Liver (tissue), 7 donors: ENCODE measurements at regions not wholly inside any gene's neighbourhood (a gene's known extent, or its start where the extent isn't known, plus 50 kb on each side); places are given as distances from the start of the nearest gene placed in this dataset.

ENCODE experiments used
- DNase-seq: peaks from one replicate; pipeline ENCODE4 v3.0.0-alpha.2; 2017; ENCODE audit warnings: low spot score
- H3K27ac ChIP-seq, 2 donors: one replicate each; pipeline ENCODE4 v1.7.0; 2013; ENCODE audit warnings: inconsistent platforms in 2 of 2, low read length in 2 of 2, control low read depth in 1 of 2, low read depth in 1 of 2, mild to moderate bottlenecking in 1 of 2
- H3K27me3 ChIP-seq, 4 donors: one replicate each; pipeline versions ENCODE4 v1.6.1 to v1.7.0; 2013; ENCODE audit warnings: low read length in 3 of 4, inconsistent platforms in 1 of 4, mild to moderate bottlenecking in 1 of 4, moderate library complexity in 1 of 4; ENCODE audit not compliant: control insufficient read depth in 4 of 4, insufficient read depth in 4 of 4
- H3K36me3 ChIP-seq, 4 donors: one replicate each; pipeline versions ENCODE4 v1.6.1 to v1.7.0; 2013; ENCODE audit warnings: low read length in 3 of 4, mild to moderate bottlenecking in 3 of 4, low read depth in 1 of 4, moderate library complexity in 1 of 4; ENCODE audit not compliant: control insufficient read depth in 4 of 4, insufficient read depth in 3 of 4
- H3K4me1 ChIP-seq, 4 donors: one replicate each; pipeline versions ENCODE4 v1.6.1 to v1.7.0; 2013; ENCODE audit warnings: low read length in 3 of 4, mild to moderate bottlenecking in 3 of 4, moderate library complexity in 1 of 4; ENCODE audit not compliant: control insufficient read depth in 4 of 4, insufficient read depth in 4 of 4
- H3K4me3 ChIP-seq, 3 donors: one replicate each; pipeline versions ENCODE4 v1.6.1 to v1.7.0; 2013; ENCODE audit warnings: low read length in 3 of 3, control low read depth in 1 of 3, low read depth in 1 of 3, mild to moderate bottlenecking in 1 of 3
- H3K9ac ChIP-seq, 2 donors: one replicate each; pipeline ENCODE4 v1.7.0; 2013; ENCODE audit warnings: low read length in 2 of 2, mild to moderate bottlenecking in 2 of 2, moderate library complexity in 2 of 2, control low read depth in 1 of 2, low read depth in 1 of 2
- H3K9me3 ChIP-seq, 4 donors: one replicate each; pipeline versions ENCODE4 v1.6.1 to v1.7.0; 2013; ENCODE audit warnings: low read length in 3 of 4; ENCODE audit not compliant: control insufficient read depth in 4 of 4
- FOXA1 ChIP-seq: IDR thresholded peaks from 2 replicates; pipeline ENCODE4 v1.6.1; 2016; ENCODE audit warnings: antibody characterized with exemption
- GABPA ChIP-seq, 2 donors: IDR thresholded peaks in 1 of 2; conservative IDR thresholded peaks in 1 of 2; 2 replicates each; pipeline ENCODE4 v1.6.1; 2016; ENCODE audit warnings: antibody characterized with exemption in 2 of 2, mild to moderate bottlenecking in 1 of 2, moderate library complexity in 1 of 2
- HNF4G ChIP-seq: IDR thresholded peaks from 2 replicates; pipeline ENCODE4 v1.6.1; 2016; ENCODE audit warnings: antibody characterized with exemption
- JUND ChIP-seq, 2 donors: IDR thresholded peaks; 2 replicates each; pipeline ENCODE4 v1.6.1; 2016; ENCODE audit warnings: antibody characterized with exemption in 2 of 2
- NR2F2 ChIP-seq: IDR thresholded peaks from 2 replicates; pipeline ENCODE4 v1.6.1; 2016; ENCODE audit warnings: antibody characterized with exemption
- RAD21 ChIP-seq, 2 donors: IDR thresholded peaks; 2 replicates each; pipeline ENCODE4 v1.6.1; 2016; ENCODE audit warnings: antibody characterized with exemption in 2 of 2, mild to moderate bottlenecking in 2 of 2
- RXRA ChIP-seq, 2 donors: IDR thresholded peaks; 2 replicates each; pipeline ENCODE4 v1.6.1; 2017 to 2018; ENCODE audit warnings: antibody characterized with exemption in 2 of 2, mild to moderate bottlenecking in 1 of 2
- WGBS: extraction: QIAGEN DNeasy Blood & Tissue Kit; methylation state at CpG from one replicate; pipeline ENCODE4 v1.1.7; 2013; 5-methylcytosine and 5-hydroxymethylcytosine counted together
- TF ChIP-seq, protein P1 (sequence below): IDR thresholded peaks from 2 replicates; pipeline ENCODE4 v1.6.1; 2016; ENCODE audit warnings: antibody characterized with exemption
- TF ChIP-seq, protein P2 (sequence below): IDR thresholded peaks from 2 replicates; pipeline ENCODE4 v1.6.1; 2016; ENCODE audit warnings: antibody characterized with exemption, mild to moderate bottlenecking
- donor health status: healthy.
- donor health status: healthy.
- donor health status: healthy.
- donor health status: healthy.

DNA sequence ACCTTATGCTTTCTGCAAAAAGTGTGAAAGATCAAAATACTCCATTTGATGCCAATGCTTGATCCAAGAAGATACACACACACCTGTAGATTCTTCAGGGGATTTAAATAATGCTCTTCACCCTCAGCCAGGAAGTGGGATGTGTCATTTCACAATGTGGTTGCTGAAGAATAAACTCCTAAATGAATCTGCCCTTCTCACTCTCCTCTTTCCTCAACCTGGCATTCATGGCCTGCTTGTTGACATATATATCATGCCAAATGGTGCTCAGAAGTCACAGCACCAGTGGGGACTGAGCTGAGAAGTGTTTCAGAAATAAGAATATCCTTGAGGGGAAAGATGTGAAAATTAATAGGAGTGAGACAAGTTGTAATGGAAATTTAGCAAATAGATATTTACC lies 146.6 kb upstream of the ARHGEF26 start:
- no peak overlapping the region for H3K27ac ChIP-seq
- no peak overlapping the region for H3K4me3 ChIP-seq
- H3K9ac ChIP-seq = no peak overlapping the region
- TF ChIP-seq JUND (IDR thresholded peaks at IDR 0.05) = no peak
- TF ChIP-seq, protein P1, sequence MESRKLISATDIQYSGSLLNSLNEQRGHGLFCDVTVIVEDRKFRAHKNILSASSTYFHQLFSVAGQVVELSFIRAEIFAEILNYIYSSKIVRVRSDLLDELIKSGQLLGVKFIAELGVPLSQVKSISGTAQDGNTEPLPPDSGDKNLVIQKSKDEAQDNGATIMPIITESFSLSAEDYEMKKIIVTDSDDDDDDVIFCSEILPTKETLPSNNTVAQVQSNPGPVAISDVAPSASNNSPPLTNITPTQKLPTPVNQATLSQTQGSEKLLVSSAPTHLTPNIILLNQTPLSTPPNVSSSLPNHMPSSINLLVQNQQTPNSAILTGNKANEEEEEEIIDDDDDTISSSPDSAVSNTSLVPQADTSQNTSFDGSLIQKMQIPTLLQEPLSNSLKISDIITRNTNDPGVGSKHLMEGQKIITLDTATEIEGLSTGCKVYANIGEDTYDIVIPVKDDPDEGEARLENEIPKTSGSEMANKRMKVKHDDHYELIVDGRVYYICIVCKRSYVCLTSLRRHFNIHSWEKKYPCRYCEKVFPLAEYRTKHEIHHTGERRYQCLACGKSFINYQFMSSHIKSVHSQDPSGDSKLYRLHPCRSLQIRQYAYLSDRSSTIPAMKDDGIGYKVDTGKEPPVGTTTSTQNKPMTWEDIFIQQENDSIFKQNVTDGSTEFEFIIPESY = no peak
- no peak for TF ChIP-seq HNF4G
- TF ChIP-seq, protein P2, sequence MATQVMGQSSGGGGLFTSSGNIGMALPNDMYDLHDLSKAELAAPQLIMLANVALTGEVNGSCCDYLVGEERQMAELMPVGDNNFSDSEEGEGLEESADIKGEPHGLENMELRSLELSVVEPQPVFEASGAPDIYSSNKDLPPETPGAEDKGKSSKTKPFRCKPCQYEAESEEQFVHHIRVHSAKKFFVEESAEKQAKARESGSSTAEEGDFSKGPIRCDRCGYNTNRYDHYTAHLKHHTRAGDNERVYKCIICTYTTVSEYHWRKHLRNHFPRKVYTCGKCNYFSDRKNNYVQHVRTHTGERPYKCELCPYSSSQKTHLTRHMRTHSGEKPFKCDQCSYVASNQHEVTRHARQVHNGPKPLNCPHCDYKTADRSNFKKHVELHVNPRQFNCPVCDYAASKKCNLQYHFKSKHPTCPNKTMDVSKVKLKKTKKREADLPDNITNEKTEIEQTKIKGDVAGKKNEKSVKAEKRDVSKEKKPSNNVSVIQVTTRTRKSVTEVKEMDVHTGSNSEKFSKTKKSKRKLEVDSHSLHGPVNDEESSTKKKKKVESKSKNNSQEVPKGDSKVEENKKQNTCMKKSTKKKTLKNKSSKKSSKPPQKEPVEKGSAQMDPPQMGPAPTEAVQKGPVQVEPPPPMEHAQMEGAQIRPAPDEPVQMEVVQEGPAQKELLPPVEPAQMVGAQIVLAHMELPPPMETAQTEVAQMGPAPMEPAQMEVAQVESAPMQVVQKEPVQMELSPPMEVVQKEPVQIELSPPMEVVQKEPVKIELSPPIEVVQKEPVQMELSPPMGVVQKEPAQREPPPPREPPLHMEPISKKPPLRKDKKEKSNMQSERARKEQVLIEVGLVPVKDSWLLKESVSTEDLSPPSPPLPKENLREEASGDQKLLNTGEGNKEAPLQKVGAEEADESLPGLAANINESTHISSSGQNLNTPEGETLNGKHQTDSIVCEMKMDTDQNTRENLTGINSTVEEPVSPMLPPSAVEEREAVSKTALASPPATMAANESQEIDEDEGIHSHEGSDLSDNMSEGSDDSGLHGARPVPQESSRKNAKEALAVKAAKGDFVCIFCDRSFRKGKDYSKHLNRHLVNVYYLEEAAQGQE = no peak
- no peaks in the 10 kb centered on the region for H3K27me3 ChIP-seq
- H3K36me3 ChIP-seq = no peaks in the 10 kb centered on the region
- no peaks in the 10 kb centered on the region for H3K9me3 ChIP-seq
- H3K4me1 ChIP-seq = no peaks in the 10 kb centered on the region
- no peak for DNase-seq

DNA sequence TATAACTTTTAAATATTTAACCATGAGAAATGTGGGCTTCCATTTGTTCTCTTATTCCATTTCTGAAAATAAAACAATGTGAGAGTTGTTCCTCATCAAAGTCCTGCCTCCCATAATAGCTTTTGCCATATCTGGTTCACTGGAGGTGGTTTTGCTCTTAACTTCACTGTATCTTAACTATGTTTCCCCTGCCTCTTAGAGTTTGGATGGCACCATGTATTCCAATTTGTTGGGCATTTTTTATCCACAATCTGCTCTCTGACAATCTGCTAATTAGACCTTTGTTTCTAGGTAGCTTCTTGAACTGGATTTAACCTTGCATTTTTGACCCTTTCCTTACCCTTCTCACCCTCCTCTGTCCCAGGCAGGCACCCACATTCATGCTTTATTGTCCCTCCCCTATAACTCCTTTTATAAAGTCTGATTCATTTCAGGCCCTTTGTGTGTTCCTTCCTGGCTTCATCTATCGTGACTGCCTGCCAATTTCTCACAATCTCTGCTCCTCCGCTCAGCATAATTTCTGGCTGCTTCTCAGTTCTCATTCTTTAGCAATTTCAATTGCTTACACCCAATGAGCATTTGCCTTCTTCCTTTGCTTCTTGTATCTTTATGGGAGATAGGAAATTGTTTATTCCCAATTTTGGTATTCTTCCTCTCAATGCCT lies 144.2 kb upstream of the ARHGEF26 start:
- H3K4me3 ChIP-seq = no peak overlapping the region
- TF ChIP-seq RAD21 (IDR thresholded peaks at IDR 0.05) = no peak
- TF ChIP-seq FOXA1 = no peak
- no peak for TF ChIP-seq HNF4G
- TF ChIP-seq GABPA (IDR thresholded peaks at IDR 0.05 in 1 of 2, conservative IDR thresholded peaks at IDR 0.05 in 1 of 2) = no peak
- no peak for TF ChIP-seq NR2F2
- TF ChIP-seq, protein P2 = no peak
- TF ChIP-seq RXRA (IDR thresholded peaks at IDR 0.05) = no peak
- no peaks in the 10 kb centered on the region for H3K9me3 ChIP-seq
- H3K36me3 ChIP-seq = no peaks in the 10 kb centered on the region
- no peak for DNase-seq
- no peak overlapping the region for H3K9ac ChIP-seq
- H3K27ac ChIP-seq = no peak overlapping the region
- H3K27me3 ChIP-seq = no peaks in the 10 kb centered on the region
- WGBS = 66% methylated on average over 2 of the region's 2 CpGs
- no peaks in the 10 kb centered on the region for H3K4me1 ChIP-seq
